Thoracic aorta (tissue), 2 donors: ENCODE measurements at regions not wholly inside any gene's neighbourhood (a gene's known extent, or its start where the extent isn't known, plus 50 kb on each side); places are given as distances from the start of the nearest gene placed in this dataset.

Source experiments
- ATAC-seq: fragments of 150-250 bp; one replicate; pipeline ENCODE4 v1.8.0; 2017; ENCODE audit warnings: low read depth; ENCODE audit not compliant: insufficient number of reproducible peaks, low FRiP score
- DNase-seq: peaks from one replicate; pipeline ENCODE4 v3.0.0-alpha.2; 2020; ENCODE audit warnings: low spot score
- H3K27ac ChIP-seq, 2 donors: fragments of 200-600 bp; sonication (generic); 1 replicate in 1 of 2; 2 replicates in 1 of 2; pipeline ENCODE4 v1.5.1; 2016; ENCODE audit warnings: mild to moderate bottlenecking in 2 of 2, moderate library complexity in 2 of 2
- H3K27me3 ChIP-seq: fragments of 200-600 bp; sonication (generic); replicated peaks from 2 replicates; pipeline ENCODE4 v1.6.0; 2016; ENCODE audit warnings: mild to moderate bottlenecking; ENCODE audit not compliant: insufficient read depth
- H3K36me3 ChIP-seq: fragments of 200-600 bp; sonication (generic); one replicate; pipeline ENCODE4 v1.5.1; 2016
- H3K4me1 ChIP-seq, 2 donors: fragments of 200-600 bp; sonication (generic); 1 replicate in 1 of 2; 2 replicates in 1 of 2; pipeline versions ENCODE4 v1.5.1 to v1.6.0; 2016; ENCODE audit warnings: low read depth in 2 of 2, mild to moderate bottlenecking in 1 of 2; ENCODE audit not compliant: control insufficient read depth in 1 of 2
- H3K4me3 ChIP-seq: fragments of 200-600 bp; sonication (generic); 2 replicates; pipeline ENCODE4 v1.5.1; 2016; ENCODE audit warnings: mild to moderate bottlenecking
- H3K9me3 ChIP-seq: fragments of 200-600 bp; sonication (generic); 2 replicates; pipeline ENCODE4 v1.5.1; 2016
- CTCF ChIP-seq: fragments of 200-600 bp; sonication (generic); IDR thresholded peaks from one replicate; pipeline ENCODE4 v1.5.1; 2019; ENCODE audit warnings: antibody characterized with exemption

- no peaks in the 10 kb centered on the region for H3K9me3 ChIP-seq
- TF ChIP-seq CTCF = no peak
- ATAC-seq (no peak), DNase-seq (no peak)
- no peak overlapping the region for H3K4me3 ChIP-seq
- H3K4me1 ChIP-seq = peaks cover 14 to 36% of the 10 kb centered on the region in 2 donors
- no peak overlapping the region for H3K27ac ChIP-seq
- no peaks in the 10 kb centered on the region for H3K27me3 ChIP-seq
- H3K36me3 ChIP-seq = peaks cover 10% of the 10 kb centered on the region
Observed at GRCh38 chr12:124492879-124493808, 74.3 kb downstream of the NCOR2 start.

GRCh38 chr12:124491856-124492420 lies 75.5 kb downstream of the NCOR2 start:
- H3K4me1 ChIP-seq = peaks cover 3 to 24% of the 10 kb centered on the region in 2 donors
- no peak overlapping the region for H3K27ac ChIP-seq
- DNase-seq (no peak), ATAC-seq (no peak)
- H3K4me3 ChIP-seq = no peak overlapping the region
- TF ChIP-seq CTCF = no peak
- no peaks in the 10 kb centered on the region for H3K27me3 ChIP-seq
- H3K9me3 ChIP-seq = no peaks in the 10 kb centered on the region
- H3K36me3 ChIP-seq = peaks cover 10% of the 10 kb centered on the region

GRCh38 chr12:124491310-124491709 lies 76.1 kb downstream of the NCOR2 start:
- no peaks in the 10 kb centered on the region for H3K27me3 ChIP-seq
- no peak for TF ChIP-seq CTCF
- H3K4me1 ChIP-seq = peaks cover 3 to 17% of the 10 kb centered on the region in 2 donors
- no peaks in the 10 kb centered on the region for H3K9me3 ChIP-seq
- DNase-seq (no peak), ATAC-seq (no peak)
- peaks cover 11% of the 10 kb centered on the region for H3K36me3 ChIP-seq
- no peak overlapping the region for H3K4me3 ChIP-seq
- H3K27ac ChIP-seq = no peak overlapping the region

- Histone ChIP-seq H3K27me3 (no peaks in the 10 kb centered on the region), H3K4me1 (peaks cover 3 to 12% of the 10 kb centered on the region in 2 donors), H3K4me3 (no peak overlapping the region), H3K9me3 (no peaks in the 10 kb centered on the region), H3K27ac (no peak overlapping the region), H3K36me3 (peaks cover 16% of the 10 kb centered on the region)
- no peak for TF ChIP-seq CTCF
- DNase-seq (no peak), ATAC-seq (no peak)
Observed at GRCh38 chr12:124490584-124491305, 76.7 kb downstream of the NCOR2 start.
